KBM-7 (cell line): ENCODE measurements at regions not wholly inside any gene's neighbourhood (a gene's known extent, or its start where the extent isn't known, plus 50 kb on each side); places are given as distances from the start of the nearest gene placed in this dataset.

ENCODE experiments used
- DNase-seq: peaks from one replicate; pipeline ENCODE4 v3.0.0-alpha.2; 2015
- in situ Hi-C: fragments of 300-500 bp; cut with MboI; formaldehyde crosslinking; loops from 2 replicates; pipeline ENCODE4 v1.14.3; 2020; ENCODE audit warnings: low sequenced_read_pairs, low pct_unique_long_range_greater_than_20kb, mixed read lengths

GRCh38 chr4:180169966-180170365, 2073.2 kb upstream of the TENM3 start:
- in situ Hi-C loops: no loop called here
- no peak for DNase-seq

GRCh38 chr4:180179146-180179545, 2064.1 kb upstream of the TENM3 start:
- in situ Hi-C loops: no loop called here
- DNase-seq: no peak

- no peak for DNase-seq
- in situ Hi-C loops: no loop called here
These were observed 2053.5 kb upstream of the TENM3 start for GRCh38 chr4:180189666-180190065.

- no peak for DNase-seq
- in situ Hi-C loops: no loop called here
These were observed 2052.8 kb upstream of the TENM3 start for GRCh38 chr4:180190382-180190781.

GRCh38 chr4:180197471-180197870, 2045.7 kb upstream of the TENM3 start:
- DNase-seq: no peak
- in situ Hi-C loops: no loop called here

GRCh38 chr4:180203349-180203748, 2039.9 kb upstream of the TENM3 start:
- in situ Hi-C loops: no loop called here
- DNase-seq: no peak

- in situ Hi-C loops: no loop called here
- no peak for DNase-seq
These were observed 2037.9 kb upstream of the TENM3 start for GRCh38 chr4:180205276-180205675.

GRCh38 chr4:180207921-180208320, 2035.3 kb upstream of the TENM3 start:
- DNase-seq: no peak

GRCh38 chr4:180217070-180217469, 2026.1 kb upstream of the TENM3 start:
- no peak for DNase-seq
- in situ Hi-C loops: no loop called here

More at GRCh38 chr4:180207921-180208320, 2035.3 kb upstream of the TENM3 start:
- in situ Hi-C loops: no loop called here

GRCh38 chr4:180219080-180219479, 2024.1 kb upstream of the TENM3 start:
- no peak for DNase-seq
- in situ Hi-C loops: no loop called here

- in situ Hi-C loops: no loop called here
- DNase-seq: no peak
These were observed 2017.2 kb upstream of the TENM3 start for GRCh38 chr4:180225977-180226376.

- peak; percentile 32 for DNase-seq
- in situ Hi-C loops: no loop called here
These were observed 2008.5 kb upstream of the TENM3 start for GRCh38 chr4:180234730-180235129.

GRCh38 chr4:180240670-180241069, 2002.5 kb upstream of the TENM3 start:
- no peak for DNase-seq
- in situ Hi-C loops: no loop called here

GRCh38 chr4:180253419-180253818, 1989.8 kb upstream of the TENM3 start:
- in situ Hi-C loops: no loop called here
- DNase-seq: no peak

GRCh38 chr4:180261346-180261745, 1981.9 kb upstream of the TENM3 start:
- in situ Hi-C loops: no loop called here

GRCh38 chr4:180280076-180280475, 1963.1 kb upstream of the TENM3 start:
- in situ Hi-C loops: no loop called here
- no peak for DNase-seq

More at GRCh38 chr4:180261346-180261745, 1981.9 kb upstream of the TENM3 start:
- no peak for DNase-seq

GRCh38 chr4:180280726-180281297, 1962.4 kb upstream of the TENM3 start:
- in situ Hi-C loops: no loop called here
- no peak for DNase-seq

GRCh38 chr4:180281724-180282123, 1961.5 kb upstream of the TENM3 start:
- in situ Hi-C loops: no loop called here
- no peak for DNase-seq

GRCh38 chr4:180284267-180284666, 1958.9 kb upstream of the TENM3 start:
- in situ Hi-C loops: no loop called here
- no peak for DNase-seq

- in situ Hi-C loops: no loop called here
- no peak for DNase-seq
These were observed 1957.4 kb upstream of the TENM3 start for GRCh38 chr4:180285796-180286195.

GRCh38 chr4:180292339-180292738, 1950.9 kb upstream of the TENM3 start:
- DNase-seq: no peak
- in situ Hi-C loops: no loop called here
